HEK293T (cell line): ENCODE measurements at regions not wholly inside any gene's neighbourhood (a gene's known extent, or its start where the extent isn't known, plus 50 kb on each side); places are given as distances from the start of the nearest gene placed in this dataset.

Experiments
- ARNT ChIP-seq: fragments of 450-650 bp; IDR thresholded peaks from 2 replicates; pipeline ENCODE4 v1.6.1; 2017; ENCODE audit warnings: mild to moderate bottlenecking
- BHLHE40 ChIP-seq: fragments of 450-650 bp; IDR thresholded peaks from 2 replicates; pipeline ENCODE4 v1.6.1; 2016; ENCODE audit warnings: mild to moderate bottlenecking, moderate library complexity, borderline replicate concordance
- CTBP1 ChIP-seq: fragments of 450-650 bp; IDR thresholded peaks from 2 replicates; pipeline ENCODE4 v1.6.1; 2016; ENCODE audit warnings: borderline replicate concordance
- ELF4 ChIP-seq: fragments of 450-650 bp; IDR thresholded peaks from 2 replicates; pipeline ENCODE4 v1.6.1; 2017; ENCODE audit warnings: antibody characterized with exemption
- FOXA1 ChIP-seq: fragments of 450-650 bp; IDR thresholded peaks from 2 replicates; pipeline ENCODE4 v1.6.1; 2016; ENCODE audit warnings: mild to moderate bottlenecking
- FOXK2 ChIP-seq: fragments of 450-650 bp; IDR thresholded peaks from 2 replicates; pipeline ENCODE4 v1.6.1; 2016; ENCODE audit warnings: mild to moderate bottlenecking
- FOXM1 ChIP-seq: fragments of 450-650 bp; IDR thresholded peaks from 2 replicates; pipeline ENCODE4 v1.6.1; 2017; ENCODE audit warnings: mild to moderate bottlenecking, borderline replicate concordance
- L3MBTL2 ChIP-seq: fragments of 450-650 bp; conservative IDR thresholded peaks from 2 replicates; pipeline ENCODE4 v1.6.1; 2016; ENCODE audit warnings: mild to moderate bottlenecking
- LEF1 ChIP-seq: fragments of 450-650 bp; IDR thresholded peaks from 2 replicates; pipeline ENCODE4 v1.6.1; 2017; ENCODE audit warnings: mild to moderate bottlenecking, borderline replicate concordance
- NFRKB ChIP-seq: fragments of 450-650 bp; IDR thresholded peaks from 2 replicates; pipeline ENCODE4 v1.6.1; 2016; ENCODE audit warnings: mild to moderate bottlenecking, moderate library complexity
- PKNOX1 ChIP-seq: fragments of 450-650 bp; IDR thresholded peaks from 2 replicates; pipeline ENCODE4 v1.6.1; 2016
- SP1 ChIP-seq: fragments of 450-650 bp; IDR thresholded peaks from 2 replicates; pipeline ENCODE4 v1.6.1; 2017
- SUZ12 ChIP-seq: fragments of 450-650 bp; IDR thresholded peaks from 2 replicates; pipeline ENCODE4 v1.6.1; 2016; ENCODE audit warnings: mild to moderate bottlenecking
- ZNF384 ChIP-seq: fragments of 450-650 bp; IDR thresholded peaks from 2 replicates; pipeline ENCODE4 v1.6.1; 2016

- no peak for TF ChIP-seq ZNF384
- TF ChIP-seq FOXA1, result no peak
- no peak for TF ChIP-seq ELF4
- TF ChIP-seq SP1, result no peak
- no peak for TF ChIP-seq CTBP1
- TF ChIP-seq FOXK2, result no peak
- no peak for TF ChIP-seq LEF1
- no peak for TF ChIP-seq SUZ12
- TF ChIP-seq FOXM1, result no peak
- TF ChIP-seq PKNOX1, result no peak
- TF ChIP-seq BHLHE40, result no peak
- no peak for TF ChIP-seq ARNT
- no peak for TF ChIP-seq NFRKB
- no peak for TF ChIP-seq L3MBTL2
Measured at GRCh38 chr12:91561301-91561957, 378.8 kb upstream of the DCN start.
